ENCODE measurements at regions not wholly inside any gene's neighbourhood (a gene's known extent, or its start where the extent isn't known, plus 50 kb on each side); places are given as distances from the start of the nearest gene placed in this dataset.

DNA sequence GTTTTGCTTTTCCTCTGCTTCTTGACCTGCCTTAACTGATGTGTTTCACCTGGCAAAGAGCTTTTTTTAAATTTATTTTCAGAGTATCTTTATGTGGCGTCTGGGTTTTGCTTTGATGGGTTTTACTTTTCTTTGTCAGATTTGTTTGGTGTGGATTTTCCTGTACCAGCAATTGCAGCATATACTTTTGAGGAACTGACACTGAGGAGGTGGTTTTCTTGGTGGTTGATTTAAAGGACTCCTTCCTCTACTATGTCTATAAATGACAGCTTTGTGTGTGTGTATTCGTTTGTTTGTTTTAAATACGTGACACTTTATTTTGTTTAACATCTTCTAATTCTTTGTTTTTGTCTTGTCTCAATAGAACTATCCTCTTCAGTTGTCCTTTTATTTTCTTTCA lies 1071.9 kb upstream of the ARRDC3 start:
- no peak for TF ChIP-seq EZH2 (IDR thresholded peaks at IDR 0.05; ENCODE audit: borderline replicate concordance, insufficient read depth, low read depth, low read length, poor library complexity, severe bottlenecking)
- TF ChIP-seq CTCF (IDR thresholded peaks at IDR 0.05): no peak

Measured in B cell (primary cell).